Cardiac muscle cell (in vitro differentiated cells and primary cell): ENCODE measurements at regions not wholly inside any gene's neighbourhood (a gene's known extent, or its start where the extent isn't known, plus 50 kb on each side); places are given as distances from the start of the nearest gene placed in this dataset.
A peak's percentile ranks its signal among the peaks of the same experiment; 100 is the strongest.

Source experiments
- DNase-seq, 2 donors: peaks; one replicate each; pipeline versions ENCODE4 v3.0.0 to v3.0.0-alpha.2; 2010 to 2017; ENCODE audit warnings: low read depth in 1 of 2, low spot score in 1 of 2
- H3K27ac ChIP-seq: fragments of 200-600 bp; sonication (generic); 2 replicates; pipeline ENCODE4 v1.5.1; 2016
- H3K27me3 ChIP-seq: fragments of 200-600 bp; sonication (generic); 2 replicates; pipeline ENCODE4 v1.6.0; 2016; ENCODE audit warnings: control low read depth
- H3K36me3 ChIP-seq: fragments of 200-600 bp; sonication (generic); 2 replicates; pipeline ENCODE4 v1.5.1; 2016; ENCODE audit warnings: control low read depth
- H3K4me1 ChIP-seq: fragments of 200-600 bp; sonication (generic); 2 replicates; pipeline ENCODE4 v1.8.1; 2017; ENCODE audit warnings: low read depth, mild to moderate bottlenecking, mixed run types
- H3K4me3 ChIP-seq: fragments of 200-600 bp; sonication (generic); 2 replicates; pipeline ENCODE4 v1.5.1; 2016; ENCODE audit warnings: mild to moderate bottlenecking
- H3K9me3 ChIP-seq: fragments of 200-600 bp; sonication (generic); 2 replicates; pipeline ENCODE4 v1.5.1; 2017; ENCODE audit warnings: low read depth, mild to moderate bottlenecking, control low read depth
- CTCF ChIP-seq: IDR thresholded peaks from 2 replicates; pipeline ENCODE4 v1.5.1; 2012; ENCODE audit warnings: low read depth, mild to moderate bottlenecking, low read length

GRCh38 chr6:66128656-66129055, 421.6 kb upstream of the EYS start:
- DNase-seq = no peak
- Histone ChIP-seq H3K9me3 (no peaks in the 10 kb centered on the region), H3K36me3 (no peaks in the 10 kb centered on the region), H3K4me1 (peaks cover 7% of the 10 kb centered on the region), H3K27ac (no peak overlapping the region), H3K4me3 (no peak overlapping the region), H3K27me3 (no peaks in the 10 kb centered on the region)
- TF ChIP-seq CTCF = no peak

GRCh38 chr6:66128243-66128642, 421.2 kb upstream of the EYS start:
- Histone ChIP-seq H3K9me3 (no peaks in the 10 kb centered on the region), H3K4me1 (peaks cover 7% of the 10 kb centered on the region), H3K27me3 (no peaks in the 10 kb centered on the region), H3K4me3 (no peak overlapping the region), H3K27ac (no peak overlapping the region), H3K36me3 (no peaks in the 10 kb centered on the region)
- no peak for TF ChIP-seq CTCF
- DNase-seq = no peak

GRCh38 chr6:66127061-66127460, 420.0 kb upstream of the EYS start:
- no peak for TF ChIP-seq CTCF

GRCh38 chr6:66126358-66126757, 419.3 kb upstream of the EYS start:
- Histone ChIP-seq H3K4me1 (peaks cover 7% of the 10 kb centered on the region), H3K27me3 (no peaks in the 10 kb centered on the region), H3K4me3 (no peak overlapping the region), H3K9me3 (no peaks in the 10 kb centered on the region), H3K27ac (no peak overlapping the region), H3K36me3 (no peaks in the 10 kb centered on the region)
- DNase-seq = no peak
- no peak for TF ChIP-seq CTCF

More at GRCh38 chr6:66127061-66127460, 420.0 kb upstream of the EYS start:
- H3K4me1 ChIP-seq = peaks cover 7% of the 10 kb centered on the region
- DNase-seq = no peak
- H3K36me3 ChIP-seq = no peaks in the 10 kb centered on the region
- no peaks in the 10 kb centered on the region for H3K9me3 ChIP-seq
- no peak overlapping the region for H3K27ac ChIP-seq
- H3K4me3 ChIP-seq = no peak overlapping the region
- no peaks in the 10 kb centered on the region for H3K27me3 ChIP-seq

DNA sequence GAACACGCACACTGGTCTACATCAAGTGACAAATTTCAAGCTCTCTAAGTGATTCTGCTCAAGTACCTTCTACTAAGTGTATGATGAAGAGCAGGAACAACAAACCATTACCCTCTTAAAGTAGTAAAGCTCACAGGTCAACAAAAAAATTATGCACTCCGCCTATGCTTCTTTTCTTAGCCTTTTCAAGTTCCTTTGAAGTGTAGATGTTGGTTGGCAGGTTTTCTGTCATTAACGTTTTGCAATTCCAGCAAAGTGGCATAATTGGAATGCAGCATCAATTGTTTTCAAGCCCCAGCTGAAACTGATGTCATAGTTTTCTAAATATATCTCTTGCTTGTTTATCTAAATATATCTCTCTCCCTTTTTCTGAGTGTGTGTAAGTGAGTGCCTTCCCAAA, 396.9 kb upstream of the EYS start:
- peak overlapping the region; percentile 88 for H3K27ac ChIP-seq
- TF ChIP-seq CTCF = no peak

GRCh38 chr6:66103354-66103753, 396.3 kb upstream of the EYS start:
- no peak for TF ChIP-seq CTCF
- DNase-seq = peak in 1 of 2 donors; percentile 10
- peak overlapping the region; percentile 88 for H3K27ac ChIP-seq
- no peaks in the 10 kb centered on the region for H3K9me3 ChIP-seq
- H3K4me3 ChIP-seq = no peak overlapping the region
- no peaks in the 10 kb centered on the region for H3K36me3 ChIP-seq
- peaks cover 20% of the 10 kb centered on the region for H3K4me1 ChIP-seq
- no peaks in the 10 kb centered on the region for H3K27me3 ChIP-seq

More for the DNA sequence above, 396.9 kb upstream of the EYS start:
- Histone ChIP-seq H3K4me1 (peaks cover 20% of the 10 kb centered on the region), H3K27me3 (no peaks in the 10 kb centered on the region), H3K4me3 (no peak overlapping the region), H3K36me3 (no peaks in the 10 kb centered on the region), H3K9me3 (no peaks in the 10 kb centered on the region)
- DNase-seq = peak in 1 of 2 donors; percentile 83
